ENCODE measurements at regions not wholly inside any gene's neighbourhood (a gene's known extent, or its start where the extent isn't known, plus 50 kb on each side); places are given as distances from the start of the nearest gene placed in this dataset.

- H3K27me3 Mint-ChIP-seq: no peaks in the 10 kb centered on the region
- H3K27ac Mint-ChIP-seq: no peak overlapping the region
- H3K4me3 Mint-ChIP-seq: no peak overlapping the region
- no peak for DNase-seq
- ATAC-seq: no peak
- H3K9me3 Mint-ChIP-seq (ENCODE audit: low read depth): no peaks in the 10 kb centered on the region
- CTCF ChIA-PET: no interaction called here
- H3K36me3 Mint-ChIP-seq: no peaks in the 10 kb centered on the region
- no peaks in the 10 kb centered on the region for H3K4me1 Mint-ChIP-seq
Observed at GRCh38 chr18:67612281-67612680, 95.8 kb upstream of the DSEL start.

GRCh38 chr18:67608615-67609273 lies 92.2 kb upstream of the DSEL start:
- no peaks in the 10 kb centered on the region for H3K27me3 Mint-ChIP-seq
- DNase-seq (no peak), ATAC-seq (no peak)

GRCh38 chr18:67608191-67608590 lies 91.7 kb upstream of the DSEL start:
- H3K36me3 Mint-ChIP-seq: no peaks in the 10 kb centered on the region
- no peaks in the 10 kb centered on the region for H3K4me1 Mint-ChIP-seq
- CTCF ChIA-PET: no interaction called here
- no peaks in the 10 kb centered on the region for H3K9me3 Mint-ChIP-seq (ENCODE audit: low read depth)
- no peak overlapping the region for H3K27ac Mint-ChIP-seq
- no peak for DNase-seq
- no peak for ATAC-seq
- no peak overlapping the region for H3K4me3 Mint-ChIP-seq
- H3K27me3 Mint-ChIP-seq: no peaks in the 10 kb centered on the region

More at GRCh38 chr18:67608615-67609273, 92.2 kb upstream of the DSEL start:
- no peaks in the 10 kb centered on the region for H3K9me3 Mint-ChIP-seq (ENCODE audit: low read depth)
- H3K4me3 Mint-ChIP-seq: no peak overlapping the region
- CTCF ChIA-PET: no interaction called here
- H3K4me1 Mint-ChIP-seq: no peaks in the 10 kb centered on the region
- H3K27ac Mint-ChIP-seq: no peak overlapping the region
- H3K36me3 Mint-ChIP-seq: no peaks in the 10 kb centered on the region

GRCh38 chr18:67600181-67601180 lies 84.0 kb upstream of the DSEL start:
- no peak for ATAC-seq
- Mint-ChIP-seq H3K36me3 (no peaks in the 10 kb centered on the region), H3K9me3 (ENCODE audit: low read depth) (peaks cover 2% of the 10 kb centered on the region), H3K4me1 (no peaks in the 10 kb centered on the region), H3K27me3 (no peaks in the 10 kb centered on the region), H3K4me3 (no peak overlapping the region), H3K27ac (no peak overlapping the region)
- CTCF ChIA-PET: no interaction called here
- DNase-seq: no peak

GRCh38 chr18:67599277-67599676 lies 82.8 kb upstream of the DSEL start:
- ATAC-seq (no peak), DNase-seq (no peak)
- Mint-ChIP-seq H3K27me3 (no peaks in the 10 kb centered on the region), H3K4me1 (no peaks in the 10 kb centered on the region), H3K36me3 (no peaks in the 10 kb centered on the region), H3K9me3 (ENCODE audit: low read depth) (peaks cover 2% of the 10 kb centered on the region), H3K4me3 (no peak overlapping the region), H3K27ac (no peak overlapping the region)
- CTCF ChIA-PET: no interaction called here

- no peaks in the 10 kb centered on the region for H3K36me3 Mint-ChIP-seq
- ATAC-seq: no peak
- no peak overlapping the region for H3K4me3 Mint-ChIP-seq
- H3K9me3 Mint-ChIP-seq (ENCODE audit: low read depth): no peaks in the 10 kb centered on the region
- no peaks in the 10 kb centered on the region for H3K27me3 Mint-ChIP-seq
- no peaks in the 10 kb centered on the region for H3K4me1 Mint-ChIP-seq
- no peak overlapping the region for H3K27ac Mint-ChIP-seq
- CTCF ChIA-PET: no interaction called here
- DNase-seq: no peak
Observed at GRCh38 chr18:67597759-67598158, 81.2 kb upstream of the DSEL start.

GRCh38 chr18:67596003-67596402 lies 79.5 kb upstream of the DSEL start:
- ATAC-seq: no peak
- Mint-ChIP-seq H3K27ac (no peak overlapping the region), H3K36me3 (no peaks in the 10 kb centered on the region), H3K27me3 (no peaks in the 10 kb centered on the region), H3K4me3 (no peak overlapping the region), H3K4me1 (no peaks in the 10 kb centered on the region), H3K9me3 (ENCODE audit: low read depth) (no peaks in the 10 kb centered on the region)
- no peak for DNase-seq
- CTCF ChIA-PET: no interaction called here

- H3K27ac Mint-ChIP-seq: no peak overlapping the region
- no peaks in the 10 kb centered on the region for H3K9me3 Mint-ChIP-seq (ENCODE audit: low read depth)
- H3K4me1 Mint-ChIP-seq: no peaks in the 10 kb centered on the region
- DNase-seq (no peak), ATAC-seq (no peak)
- CTCF ChIA-PET: no interaction called here
- no peaks in the 10 kb centered on the region for H3K27me3 Mint-ChIP-seq
- no peaks in the 10 kb centered on the region for H3K36me3 Mint-ChIP-seq
- no peak overlapping the region for H3K4me3 Mint-ChIP-seq
Observed at GRCh38 chr18:67590571-67591141, 74.1 kb upstream of the DSEL start.

GRCh38 chr18:67589325-67589724 lies 72.8 kb upstream of the DSEL start:
- Mint-ChIP-seq H3K9me3 (ENCODE audit: low read depth) (no peaks in the 10 kb centered on the region), H3K27me3 (no peaks in the 10 kb centered on the region), H3K27ac (no peak overlapping the region), H3K4me1 (no peaks in the 10 kb centered on the region), H3K4me3 (no peak overlapping the region), H3K36me3 (no peaks in the 10 kb centered on the region)
- ATAC-seq: no peak
- CTCF ChIA-PET: no interaction called here
- DNase-seq: no peak

GRCh38 chr18:67586101-67586500 lies 69.6 kb upstream of the DSEL start:
- no peak overlapping the region for H3K27ac Mint-ChIP-seq
- no peak for DNase-seq
- no peaks in the 10 kb centered on the region for H3K4me1 Mint-ChIP-seq
- no peak for ATAC-seq
- CTCF ChIA-PET: no interaction called here
- no peaks in the 10 kb centered on the region for H3K27me3 Mint-ChIP-seq
- no peaks in the 10 kb centered on the region for H3K36me3 Mint-ChIP-seq
- no peak overlapping the region for H3K4me3 Mint-ChIP-seq
- no peaks in the 10 kb centered on the region for H3K9me3 Mint-ChIP-seq (ENCODE audit: low read depth)

GRCh38 chr18:67583621-67584020 lies 67.1 kb upstream of the DSEL start:
- CTCF ChIA-PET: no interaction called here
- H3K4me1 Mint-ChIP-seq: no peaks in the 10 kb centered on the region
- no peaks in the 10 kb centered on the region for H3K36me3 Mint-ChIP-seq
- ATAC-seq: no peak
- no peak for DNase-seq
- H3K27me3 Mint-ChIP-seq: no peaks in the 10 kb centered on the region
- no peak overlapping the region for H3K4me3 Mint-ChIP-seq
- H3K9me3 Mint-ChIP-seq (ENCODE audit: low read depth): no peaks in the 10 kb centered on the region
- no peak overlapping the region for H3K27ac Mint-ChIP-seq

- H3K4me1 Mint-ChIP-seq: no peaks in the 10 kb centered on the region
- no peak for DNase-seq
- H3K4me3 Mint-ChIP-seq: no peak overlapping the region
- H3K36me3 Mint-ChIP-seq: no peaks in the 10 kb centered on the region
- H3K27me3 Mint-ChIP-seq: no peaks in the 10 kb centered on the region
- ATAC-seq: no peak
- no peak overlapping the region for H3K27ac Mint-ChIP-seq
- CTCF ChIA-PET: no interaction called here
- H3K9me3 Mint-ChIP-seq (ENCODE audit: low read depth): no peaks in the 10 kb centered on the region
Observed at GRCh38 chr18:67582488-67582887, 66.0 kb upstream of the DSEL start.

- ATAC-seq: no peak
- CTCF ChIA-PET: no interaction called here
- Mint-ChIP-seq H3K9me3 (ENCODE audit: low read depth) (no peaks in the 10 kb centered on the region), H3K36me3 (no peaks in the 10 kb centered on the region), H3K27ac (no peak overlapping the region), H3K4me3 (no peak overlapping the region), H3K4me1 (no peaks in the 10 kb centered on the region), H3K27me3 (no peaks in the 10 kb centered on the region)
- DNase-seq: no peak
Observed at GRCh38 chr18:67581178-67581577, 64.7 kb upstream of the DSEL start.

GRCh38 chr18:67577386-67577785 lies 60.9 kb upstream of the DSEL start:
- Mint-ChIP-seq H3K4me3 (no peak overlapping the region), H3K4me1 (no peaks in the 10 kb centered on the region)
- CTCF ChIA-PET: no interaction called here

More at GRCh38 chr18:67577386-67577785, 60.9 kb upstream of the DSEL start:
- ATAC-seq: no peak
- Mint-ChIP-seq H3K9me3 (ENCODE audit: low read depth) (no peaks in the 10 kb centered on the region), H3K27ac (no peak overlapping the region), H3K27me3 (no peaks in the 10 kb centered on the region), H3K36me3 (no peaks in the 10 kb centered on the region)
- DNase-seq: no peak

All from activated CD8-positive, alpha-beta memory T cell treated with anti-CD3 and anti-CD28 coated beads, Interleukin-2, amount 10 ng/mL, durations not matched to agents 7 days and 5 days (primary cell).